ENCODE measurements at regions not wholly inside any gene's neighbourhood (a gene's known extent, or its start where the extent isn't known, plus 50 kb on each side); places are given as distances from the start of the nearest gene placed in this dataset.

DNA sequence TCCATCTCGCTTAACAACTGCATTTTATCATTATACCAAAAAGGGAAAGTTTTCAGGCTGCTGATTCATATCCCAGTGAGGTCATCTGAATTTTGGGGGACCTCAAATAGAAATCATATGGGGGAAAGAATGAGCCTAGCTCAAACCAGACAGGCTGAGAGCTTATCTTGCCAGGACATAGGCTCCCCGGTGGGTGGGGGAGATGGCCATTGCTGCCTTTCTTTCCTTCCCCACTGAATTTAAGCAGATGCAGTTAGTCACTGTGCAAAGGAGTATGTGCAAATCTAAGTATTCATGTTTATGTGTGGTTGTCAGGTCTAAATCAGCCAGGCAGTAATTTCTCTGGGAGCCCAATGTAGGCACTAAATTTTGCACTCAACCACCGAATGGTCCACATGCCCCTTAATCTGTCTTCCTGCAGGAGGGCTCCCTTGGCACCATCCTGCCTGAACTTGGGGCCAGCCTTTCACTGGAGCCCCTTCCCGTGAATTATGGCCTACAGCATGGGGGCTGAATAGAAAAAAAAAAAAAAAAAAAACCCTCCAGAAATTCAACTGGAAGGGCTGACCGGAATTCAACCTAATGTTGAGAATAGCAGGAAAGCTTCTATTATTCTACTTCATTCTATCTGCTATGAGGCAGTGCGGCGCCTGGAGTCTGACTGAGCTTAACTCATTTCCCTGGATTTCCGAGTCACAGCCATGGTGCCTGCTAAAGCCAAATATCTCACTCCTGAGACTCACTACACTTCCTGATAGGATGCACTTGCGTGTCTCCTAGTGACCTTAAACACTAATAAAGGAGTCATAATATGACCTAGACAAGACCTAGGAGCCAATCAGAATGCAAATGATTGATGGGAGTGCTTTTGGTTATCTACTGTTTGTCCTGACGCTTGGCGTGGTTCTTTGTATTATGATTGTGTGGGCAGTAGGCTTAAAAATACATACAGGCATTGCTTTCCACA lies 161.5 kb upstream of the HEY2 start (continued):
- TF ChIP-seq, protein P1, sequence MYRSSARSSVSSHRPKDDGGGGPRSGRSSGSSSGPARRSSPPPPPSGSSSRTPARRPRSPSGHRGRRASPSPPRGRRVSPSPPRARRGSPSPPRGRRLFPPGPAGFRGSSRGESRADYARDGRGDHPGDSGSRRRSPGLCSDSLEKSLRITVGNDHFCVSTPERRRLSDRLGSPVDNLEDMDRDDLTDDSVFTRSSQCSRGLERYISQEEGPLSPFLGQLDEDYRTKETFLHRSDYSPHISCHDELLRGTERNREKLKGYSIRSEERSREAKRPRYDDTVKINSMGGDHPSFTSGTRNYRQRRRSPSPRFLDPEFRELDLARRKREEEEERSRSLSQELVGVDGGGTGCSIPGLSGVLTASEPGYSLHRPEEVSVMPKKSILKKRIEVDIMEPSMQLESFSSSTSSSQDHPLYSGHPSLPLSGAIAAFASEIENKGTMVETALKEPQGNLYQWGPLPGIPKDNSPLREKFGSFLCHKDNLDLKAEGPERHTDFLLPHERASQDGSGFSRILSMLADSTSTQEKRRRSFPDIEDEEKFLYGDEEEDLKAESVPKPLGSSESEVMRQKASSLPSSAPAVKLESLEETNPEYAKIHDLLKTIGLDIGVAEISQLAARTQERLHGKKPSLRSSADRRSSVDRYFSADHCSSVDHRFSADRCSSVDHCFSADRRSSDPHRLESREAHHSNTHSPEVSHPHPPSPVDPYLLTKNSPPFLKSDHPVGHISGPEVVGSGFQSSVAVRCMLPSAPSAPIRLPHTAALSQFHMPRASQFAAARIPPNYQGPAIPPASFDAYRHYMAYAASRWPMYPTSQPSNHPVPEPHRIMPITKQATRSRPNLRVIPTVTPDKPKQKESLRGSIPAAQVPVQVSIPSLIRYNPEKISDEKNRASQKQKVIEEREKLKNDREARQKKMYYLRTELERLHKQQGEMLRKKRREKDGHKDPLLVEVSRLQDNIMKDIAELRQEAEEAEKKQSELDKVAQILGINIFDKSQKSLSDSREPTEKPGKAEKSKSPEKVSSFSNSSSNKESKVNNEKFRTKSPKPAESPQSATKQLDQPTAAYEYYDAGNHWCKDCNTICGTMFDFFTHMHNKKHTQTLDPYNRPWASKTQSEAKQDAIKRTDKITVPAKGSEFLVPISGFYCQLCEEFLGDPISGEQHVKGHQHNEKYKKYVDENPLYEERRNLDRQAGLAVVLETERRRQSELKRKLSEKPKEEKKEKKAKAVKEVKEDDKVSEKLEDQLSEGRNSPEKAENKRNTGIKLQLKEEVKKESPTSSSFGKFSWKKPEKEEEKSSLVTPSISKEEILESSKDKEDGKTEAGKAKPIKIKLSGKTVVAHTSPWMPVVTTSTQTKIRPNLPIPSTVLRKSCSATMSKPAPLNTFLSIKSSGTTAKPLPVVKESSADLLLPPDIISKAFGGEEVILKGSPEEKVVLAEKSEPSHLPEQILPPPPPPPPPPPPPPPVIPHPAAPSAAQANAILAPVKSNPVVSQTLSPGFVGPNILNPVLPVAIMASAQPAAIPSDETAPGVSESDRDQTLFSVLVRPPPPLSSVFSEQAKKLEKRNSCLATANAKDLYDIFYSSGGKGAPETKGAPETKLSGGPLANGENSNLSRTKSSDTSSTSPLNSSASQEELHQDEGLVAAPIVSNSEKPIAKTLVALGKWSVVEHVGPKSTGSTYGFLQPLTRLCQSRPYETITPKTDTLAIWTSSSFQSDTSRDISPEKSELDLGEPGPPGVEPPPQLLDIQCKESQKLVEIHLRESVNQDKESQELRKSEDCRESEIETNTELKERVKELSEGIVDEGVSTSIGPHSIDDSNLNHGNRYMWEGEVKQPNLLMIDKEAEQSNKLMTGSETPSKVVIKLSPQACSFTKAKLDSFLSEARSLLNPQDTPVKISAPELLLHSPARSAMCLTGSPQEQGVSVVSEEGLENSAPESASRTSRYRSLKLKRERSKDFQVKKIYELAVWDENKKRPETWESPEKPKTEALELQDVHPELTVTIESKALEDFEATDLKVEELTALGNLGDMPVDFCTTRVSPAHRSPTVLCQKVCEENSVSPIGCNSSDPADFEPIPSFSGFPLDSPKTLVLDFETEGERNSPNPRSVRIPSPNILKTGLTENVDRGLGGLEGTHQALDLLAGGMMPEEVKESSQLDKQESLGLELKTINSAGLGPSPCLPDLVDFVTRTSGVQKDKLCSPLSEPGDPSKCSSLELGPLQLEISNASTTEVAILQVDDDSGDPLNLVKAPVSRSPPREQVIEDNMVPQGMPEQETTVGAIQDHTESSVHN (IDR thresholded peaks at IDR 0.05; ENCODE audit: borderline replicate concordance in 1 of 2, low read depth in 1 of 2) = no peak
- TF ChIP-seq CEBPB (tag; IDR thresholded peaks at IDR 0.05) = 0 out of 2 replicates have a peak, but pooled peaks have one; percentile 3
- TF ChIP-seq, protein P2, sequence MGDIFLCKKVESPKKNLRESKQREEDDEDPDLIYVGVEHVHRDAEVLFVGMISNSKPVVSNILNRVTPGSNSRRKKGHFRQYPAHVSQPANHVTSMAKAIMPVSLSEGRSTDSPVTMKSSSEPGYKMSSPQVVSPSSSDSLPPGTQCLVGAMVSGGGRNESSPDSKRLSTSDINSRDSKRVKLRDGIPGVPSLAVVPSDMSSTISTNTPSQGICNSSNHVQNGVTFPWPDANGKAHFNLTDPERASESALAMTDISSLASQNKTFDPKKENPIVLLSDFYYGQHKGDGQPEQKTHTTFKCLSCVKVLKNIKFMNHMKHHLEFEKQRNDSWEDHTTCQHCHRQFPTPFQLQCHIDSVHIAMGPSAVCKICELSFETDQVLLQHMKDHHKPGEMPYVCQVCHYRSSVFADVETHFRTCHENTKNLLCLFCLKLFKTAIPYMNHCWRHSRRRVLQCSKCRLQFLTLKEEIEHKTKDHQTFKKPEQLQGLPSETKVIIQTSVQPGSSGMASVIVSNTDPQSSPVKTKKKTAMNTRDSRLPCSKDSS (IDR thresholded peaks at IDR 0.05; ENCODE audit: low read depth, partially characterized antibody) = no peak
- no peak for TF ChIP-seq NFIX (CRISPR knock-in tag; IDR thresholded peaks at IDR 0.05; ENCODE audit: low read depth)
- peak; percentile 86 for TF ChIP-seq ZNF175 (CRISPR knock-in tag; IDR thresholded peaks at IDR 0.05; ENCODE audit: low read depth)
- TF ChIP-seq TBL1XR1 (IDR thresholded peaks at IDR 0.05; ENCODE audit: low read length in 2 of 2) = no peak
- TF ChIP-seq RBM25 (IDR thresholded peaks at IDR 0.05; ENCODE audit: low read depth, low read length, severe bottlenecking) = no peak
- TF ChIP-seq NFE2L1 (tag; IDR thresholded peaks at IDR 0.05; ENCODE audit: borderline replicate concordance, low read depth) = no peak
- TF ChIP-seq POLR2AphosphoS5 (IDR thresholded peaks at IDR 0.05; ENCODE audit: control insufficient read depth, insufficient read depth, low read depth, low read length) = no peak
- TF ChIP-seq, protein P3, sequence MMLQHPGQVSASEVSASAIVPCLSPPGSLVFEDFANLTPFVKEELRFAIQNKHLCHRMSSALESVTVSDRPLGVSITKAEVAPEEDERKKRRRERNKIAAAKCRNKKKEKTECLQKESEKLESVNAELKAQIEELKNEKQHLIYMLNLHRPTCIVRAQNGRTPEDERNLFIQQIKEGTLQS (IDR thresholded peaks at IDR 0.05) = peak; percentile 38; the same call in 1 of the 2 replicates
- TF ChIP-seq, protein P3 (CRISPR knock-in tag; conservative IDR thresholded peaks at IDR 0.05) = no peak
- peak; percentile 46; the same call in 1 of the 2 replicates for TF ChIP-seq ARID1B (IDR thresholded peaks at IDR 0.05)
- TF ChIP-seq KHSRP (IDR thresholded peaks at IDR 0.05) = no peak
- peak; percentile 29 for TF ChIP-seq FOSL1 (tag; conservative IDR thresholded peaks at IDR 0.05)
- TF ChIP-seq NFRKB (IDR thresholded peaks at IDR 0.05; ENCODE audit: low read depth) = no peak
